Right lobe of liver (tissue), 4 donors: ENCODE measurements at regions not wholly inside any gene's neighbourhood (a gene's known extent, or its start where the extent isn't known, plus 50 kb on each side); places are given as distances from the start of the nearest gene placed in this dataset.

ENCODE experiments used
- CTCF ChIP-seq, 4 donors: fragments of 200-600 bp in 3 of 4; fragments of 450-650 bp in 1 of 4; IDR thresholded peaks; one replicate each; pipeline versions ENCODE4 v1.5.1 to v1.8.0; 2016 to 2022; ENCODE audit warnings: antibody characterized with exemption in 4 of 4, mild to moderate bottlenecking in 2 of 4
- POLR2A ChIP-seq: fragments of 450-650 bp; IDR thresholded peaks from one replicate; pipeline ENCODE4 v1.6.1; 2017; ENCODE audit warnings: antibody characterized with exemption, mild to moderate bottlenecking
- donor health status: DM: no; HTN: no; CAD: no.
- donor health status: DM: no; HTN: no; CAD: no.
- donor health status: DM: no; HTN: yes; CAD: no.

GRCh38 chr10:9189448-9189847 lies 1135.0 kb downstream of the GATA3 start:
- TF ChIP-seq CTCF (IDR thresholded peaks at IDR 0.05) (no peak), POLR2A (no peak)
